ENCODE measurements at regions not wholly inside any gene's neighbourhood (a gene's known extent, or its start where the extent isn't known, plus 50 kb on each side); places are given as distances from the start of the nearest gene placed in this dataset.
A peak's percentile ranks its signal among the peaks of the same experiment; 100 is the strongest.

DNA sequence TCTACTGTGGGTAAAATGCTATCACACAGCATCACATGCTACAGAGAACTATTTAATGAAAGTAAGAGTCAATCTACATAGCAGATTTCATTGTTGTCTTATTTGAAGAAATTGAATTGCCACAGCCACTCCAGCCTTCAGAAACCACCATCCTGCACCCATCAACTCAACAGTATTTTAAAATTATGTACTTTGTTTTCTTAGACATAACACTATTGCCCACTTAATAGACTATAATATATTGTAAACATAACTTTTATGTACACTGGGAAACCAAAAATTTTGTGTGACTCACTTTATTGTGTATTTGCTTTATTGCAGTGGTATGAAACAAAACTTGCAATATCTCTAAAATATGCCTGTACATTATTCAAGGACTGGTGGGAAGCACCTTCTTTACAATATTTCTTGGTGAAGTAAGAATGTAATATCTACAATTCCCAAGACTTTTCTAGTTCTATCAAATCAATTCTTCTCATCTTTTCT, 133.0 kb downstream of the DUSP10 start:
- no peaks in the 10 kb centered on the region for H3K9me3 ChIP-seq (ENCODE audit: insufficient read depth, low read depth, low read length)
- TF ChIP-seq EZH2 (IDR thresholded peaks at IDR 0.05; ENCODE audit: insufficient read depth, low read length), result no peak
- TF ChIP-seq, protein P1, sequence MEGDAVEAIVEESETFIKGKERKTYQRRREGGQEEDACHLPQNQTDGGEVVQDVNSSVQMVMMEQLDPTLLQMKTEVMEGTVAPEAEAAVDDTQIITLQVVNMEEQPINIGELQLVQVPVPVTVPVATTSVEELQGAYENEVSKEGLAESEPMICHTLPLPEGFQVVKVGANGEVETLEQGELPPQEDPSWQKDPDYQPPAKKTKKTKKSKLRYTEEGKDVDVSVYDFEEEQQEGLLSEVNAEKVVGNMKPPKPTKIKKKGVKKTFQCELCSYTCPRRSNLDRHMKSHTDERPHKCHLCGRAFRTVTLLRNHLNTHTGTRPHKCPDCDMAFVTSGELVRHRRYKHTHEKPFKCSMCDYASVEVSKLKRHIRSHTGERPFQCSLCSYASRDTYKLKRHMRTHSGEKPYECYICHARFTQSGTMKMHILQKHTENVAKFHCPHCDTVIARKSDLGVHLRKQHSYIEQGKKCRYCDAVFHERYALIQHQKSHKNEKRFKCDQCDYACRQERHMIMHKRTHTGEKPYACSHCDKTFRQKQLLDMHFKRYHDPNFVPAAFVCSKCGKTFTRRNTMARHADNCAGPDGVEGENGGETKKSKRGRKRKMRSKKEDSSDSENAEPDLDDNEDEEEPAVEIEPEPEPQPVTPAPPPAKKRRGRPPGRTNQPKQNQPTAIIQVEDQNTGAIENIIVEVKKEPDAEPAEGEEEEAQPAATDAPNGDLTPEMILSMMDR (IDR thresholded peaks at IDR 0.05; ENCODE audit: insufficient read depth, low read depth, low read length), result no peak
- no peak overlapping the region for H3K4me2 ChIP-seq (ENCODE audit: low read length)
- no peaks in the 10 kb centered on the region for H3K79me2 ChIP-seq (ENCODE audit: insufficient read depth, low read length)
- no peaks in the 10 kb centered on the region for H3K27me3 ChIP-seq (ENCODE audit: insufficient read depth, low read length)
- no peaks in the 10 kb centered on the region for H3K36me3 ChIP-seq (ENCODE audit: insufficient read depth, low read length)
- H3K36me3 Mint-ChIP-seq (ENCODE audit: low read depth, unreplicated experiment), result no peaks in the 10 kb centered on the region
- FAIRE-seq (no peak), DNase-seq (ENCODE audit: low read depth) (no peak)
- no peaks in the 10 kb centered on the region for H3K27me3 Mint-ChIP-seq (ENCODE audit: low read depth, unreplicated experiment)
- H3K4me1 ChIP-seq (ENCODE audit: insufficient read depth, low read length), result peaks cover 8% of the 10 kb centered on the region
- H3K9ac ChIP-seq (ENCODE audit: low read length), result no peak overlapping the region
- no peak overlapping the region for H3K4me3 Mint-ChIP-seq (ENCODE audit: unreplicated experiment)
- H3K4me1 Mint-ChIP-seq (ENCODE audit: low read depth, unreplicated experiment), result peaks cover 7% of the 10 kb centered on the region
- no peak overlapping the region for H3K27ac Mint-ChIP-seq (ENCODE audit: unreplicated experiment)
- no peaks in the 10 kb centered on the region for H3K9me3 Mint-ChIP-seq (ENCODE audit: unreplicated experiment)
- no peak overlapping the region for H2AFZ ChIP-seq (ENCODE audit: low read depth, low read length)
- H4K20me1 ChIP-seq (ENCODE audit: insufficient read depth, low read length), result no peaks in the 10 kb centered on the region
- no peak overlapping the region for H3K27ac ChIP-seq (ENCODE audit: low read depth, low read length)
- no peak overlapping the region for H3K4me3 ChIP-seq (ENCODE audit: insufficient read depth, low read depth, low read length)

GRCh38 chr1:221611656-221612046, 130.2 kb downstream of the DUSP10 start:
- FAIRE-seq (no peak), DNase-seq (ENCODE audit: low read depth) (no peak)
- Histone ChIP-seq H3K4me3 (ENCODE audit: insufficient read depth, low read depth, low read length) (no peak overlapping the region), H3K9ac (ENCODE audit: low read length) (no peak overlapping the region), H3K4me2 (ENCODE audit: low read length) (peak overlapping the region; percentile 59), H3K27me3 (ENCODE audit: insufficient read depth, low read length) (no peaks in the 10 kb centered on the region), H3K79me2 (ENCODE audit: insufficient read depth, low read length) (no peaks in the 10 kb centered on the region), H3K9me3 (ENCODE audit: insufficient read depth, low read depth, low read length) (no peaks in the 10 kb centered on the region), H2AFZ (ENCODE audit: low read depth, low read length) (no peak overlapping the region), H4K20me1 (ENCODE audit: insufficient read depth, low read length) (no peaks in the 10 kb centered on the region), H3K4me1 (ENCODE audit: insufficient read depth, low read length) (peaks cover 8% of the 10 kb centered on the region), H3K36me3 (ENCODE audit: insufficient read depth, low read length) (no peaks in the 10 kb centered on the region), H3K27ac (ENCODE audit: low read depth, low read length) (no peak overlapping the region)
- no peak overlapping the region for H3K27ac Mint-ChIP-seq (ENCODE audit: unreplicated experiment)
- H3K4me1 Mint-ChIP-seq (ENCODE audit: low read depth, unreplicated experiment), result peaks cover 7% of the 10 kb centered on the region
- no peak overlapping the region for H3K4me3 Mint-ChIP-seq (ENCODE audit: unreplicated experiment)
- H3K9me3 Mint-ChIP-seq (ENCODE audit: unreplicated experiment), result no peaks in the 10 kb centered on the region
- H3K36me3 Mint-ChIP-seq (ENCODE audit: low read depth, unreplicated experiment), result no peaks in the 10 kb centered on the region
- TF ChIP-seq, protein P1 (IDR thresholded peaks at IDR 0.05; ENCODE audit: insufficient read depth, low read depth, low read length), result no peak
- TF ChIP-seq EZH2 (IDR thresholded peaks at IDR 0.05; ENCODE audit: insufficient read depth, low read length), result no peak
- no peaks in the 10 kb centered on the region for H3K27me3 Mint-ChIP-seq (ENCODE audit: low read depth, unreplicated experiment)

DNA sequence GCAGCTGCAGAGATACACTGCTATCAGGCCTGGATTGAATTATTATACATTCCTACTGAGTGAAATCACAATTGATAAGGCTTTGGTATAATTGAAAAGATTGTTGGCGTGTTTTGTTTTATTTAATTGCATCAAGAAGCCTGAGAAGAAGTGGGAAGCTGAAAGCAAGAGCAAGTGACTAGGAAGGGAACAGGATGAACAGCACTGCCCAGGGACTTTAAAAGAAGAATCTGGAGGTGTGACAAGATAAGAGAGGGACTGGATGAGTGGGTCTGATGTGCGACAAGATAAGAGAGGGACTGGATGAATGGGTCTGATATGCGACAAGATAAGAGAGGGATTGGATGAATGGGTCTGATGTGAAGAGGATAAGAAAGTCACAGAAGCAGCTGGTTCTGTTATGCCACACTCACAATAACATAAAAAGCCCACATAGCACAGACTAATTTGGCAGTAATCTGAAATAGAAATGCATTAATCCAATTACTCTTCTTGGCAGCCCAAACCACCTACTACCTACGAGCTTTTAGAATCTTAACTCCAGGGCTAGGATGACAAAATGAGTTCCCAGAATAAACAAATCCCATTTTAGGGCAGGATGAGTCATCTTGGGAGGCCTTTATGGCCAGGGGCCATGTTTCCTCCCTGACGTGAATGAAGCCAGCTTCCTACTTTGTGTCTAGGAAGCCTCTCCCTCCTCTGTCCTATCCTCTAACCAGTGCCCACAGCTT, 129.7 kb downstream of the DUSP10 start:
- H3K9me3 Mint-ChIP-seq (ENCODE audit: unreplicated experiment), result no peaks in the 10 kb centered on the region

More for the DNA sequence above, 129.7 kb downstream of the DUSP10 start:
- FAIRE-seq (peak; percentile 83), DNase-seq (ENCODE audit: low read depth) (peak; percentile 93)
- TF ChIP-seq, protein P1 (IDR thresholded peaks at IDR 0.05; ENCODE audit: insufficient read depth, low read depth, low read length), result no peak
- TF ChIP-seq EZH2 (IDR thresholded peaks at IDR 0.05; ENCODE audit: insufficient read depth, low read length), result no peak
- Histone ChIP-seq H3K4me1 (ENCODE audit: insufficient read depth, low read length) (peaks cover 8% of the 10 kb centered on the region), H3K27me3 (ENCODE audit: insufficient read depth, low read length) (no peaks in the 10 kb centered on the region), H3K9ac (ENCODE audit: low read length) (no peak overlapping the region), H4K20me1 (ENCODE audit: insufficient read depth, low read length) (no peaks in the 10 kb centered on the region), H3K36me3 (ENCODE audit: insufficient read depth, low read length) (no peaks in the 10 kb centered on the region), H2AFZ (ENCODE audit: low read depth, low read length) (peak overlapping the region; percentile 49), H3K4me3 (ENCODE audit: insufficient read depth, low read depth, low read length) (no peak overlapping the region), H3K27ac (ENCODE audit: low read depth, low read length) (peak overlapping the region; percentile 18), H3K4me2 (ENCODE audit: low read length) (peak overlapping the region; percentile 59), H3K9me3 (ENCODE audit: insufficient read depth, low read depth, low read length) (no peaks in the 10 kb centered on the region), H3K79me2 (ENCODE audit: insufficient read depth, low read length) (no peaks in the 10 kb centered on the region)
- Mint-ChIP-seq H3K4me1 (ENCODE audit: low read depth, unreplicated experiment) (peaks cover 7% of the 10 kb centered on the region), H3K27me3 (ENCODE audit: low read depth, unreplicated experiment) (no peaks in the 10 kb centered on the region), H3K36me3 (ENCODE audit: low read depth, unreplicated experiment) (no peaks in the 10 kb centered on the region), H3K4me3 (ENCODE audit: unreplicated experiment) (no peak overlapping the region), H3K27ac (ENCODE audit: unreplicated experiment) (no peak overlapping the region)

Measured in astrocyte (in vitro differentiated cells and primary cell).